ENCODE measurements at regions not wholly inside any gene's neighbourhood (a gene's known extent, or its start where the extent isn't known, plus 50 kb on each side); places are given as distances from the start of the nearest gene placed in this dataset.

DNA sequence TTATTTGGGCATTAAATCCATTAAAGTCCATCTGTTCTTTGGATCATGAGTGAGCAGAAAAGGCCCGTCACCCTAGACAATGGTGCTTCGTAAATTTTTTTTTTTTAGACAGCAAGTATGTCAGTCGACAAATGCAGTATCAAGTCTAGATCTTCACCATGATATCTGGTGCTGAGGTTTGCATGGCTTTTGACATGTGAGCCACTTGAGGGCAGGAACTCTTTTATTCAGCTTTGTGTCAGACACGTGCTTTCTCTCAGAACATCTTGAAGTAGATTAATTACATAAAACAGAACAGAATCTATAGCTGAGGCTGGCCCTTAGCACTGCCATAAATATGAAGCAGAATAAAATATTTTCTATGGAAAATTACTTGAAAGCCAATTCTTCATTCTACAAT is 62.9 kb upstream of the CARD18 start:
- Histone ChIP-seq H3K4me3 (ENCODE audit: control extremely low read depth in 1 of 5, extremely low read depth in 1 of 5, insufficient read depth in 1 of 5, low read depth in 2 of 5, low read length in 4 of 5) (no peak overlapping the region), H4K20me1 (ENCODE audit: control insufficient read depth, insufficient read depth, low read length, poor library complexity, severe bottlenecking) (no peaks in the 10 kb centered on the region), H3K4me2 (replicated peaks; ENCODE audit: low read depth, low read length, poor library complexity, severe bottlenecking) (no peak overlapping the region), H3K9me3 (ENCODE audit: control extremely low read depth in 1 of 3, control insufficient read depth in 2 of 3, insufficient read depth in 1 of 3, low read length in 2 of 3) (peaks cover 0 to 4% (median 0%) of the 10 kb centered on the region in 3 donors), H3K4me1 (ENCODE audit: control insufficient read depth in 2 of 2, insufficient read depth in 2 of 2, low read length in 2 of 2) (no peaks in the 10 kb centered on the region), H3K36me3 (replicated peaks in 1 of 2; ENCODE audit: control extremely low read depth in 1 of 2, control insufficient read depth in 1 of 2, extremely low read depth in 1 of 2, insufficient read depth in 2 of 2, low read length in 1 of 2) (no peaks in the 10 kb centered on the region), H3K27ac (ENCODE audit: low read length in 2 of 2) (no peak overlapping the region), H3K27me3 (replicated peaks in 1 of 4; ENCODE audit: control extremely low read depth in 1 of 4, control insufficient read depth in 3 of 4, insufficient read depth in 4 of 4, low read length in 3 of 4) (no peaks in the 10 kb centered on the region), H3K9ac (ENCODE audit: low read length) (no peak overlapping the region), H2AFZ (ENCODE audit: insufficient read depth, low read depth, low read length, poor library complexity, severe bottlenecking) (no peak overlapping the region), H3K79me2 (ENCODE audit: control insufficient read depth, insufficient read depth, low read length) (no peaks in the 10 kb centered on the region)
- Mint-ChIP-seq H3K4me1 (no peaks in the 10 kb centered on the region), H3K4me3 (no peak overlapping the region), H3K27me3 (no peaks in the 10 kb centered on the region), H3K27ac (no peak overlapping the region), H3K9me3 (ENCODE audit: insufficient read depth) (no peaks in the 10 kb centered on the region)
- ChIA-PET POLR2A (no interaction called here), CTCF (no interaction called here)
- intact Hi-C loops (cut with micrococcal nuclease): no loop called here
- DNase-seq (no peak), ATAC-seq (ENCODE audit: low read depth) (no peak)
- no CpG with 5 or more reads among the region's 4 CpGs for WGBS (ENCODE audit: insufficient coverage)
- no peak for TF ChIP-seq EZH2 (IDR thresholded peaks at IDR 0.05; ENCODE audit: borderline replicate concordance, insufficient read depth, low read depth, low read length, poor library complexity, severe bottlenecking)
- TF ChIP-seq, protein P1, sequence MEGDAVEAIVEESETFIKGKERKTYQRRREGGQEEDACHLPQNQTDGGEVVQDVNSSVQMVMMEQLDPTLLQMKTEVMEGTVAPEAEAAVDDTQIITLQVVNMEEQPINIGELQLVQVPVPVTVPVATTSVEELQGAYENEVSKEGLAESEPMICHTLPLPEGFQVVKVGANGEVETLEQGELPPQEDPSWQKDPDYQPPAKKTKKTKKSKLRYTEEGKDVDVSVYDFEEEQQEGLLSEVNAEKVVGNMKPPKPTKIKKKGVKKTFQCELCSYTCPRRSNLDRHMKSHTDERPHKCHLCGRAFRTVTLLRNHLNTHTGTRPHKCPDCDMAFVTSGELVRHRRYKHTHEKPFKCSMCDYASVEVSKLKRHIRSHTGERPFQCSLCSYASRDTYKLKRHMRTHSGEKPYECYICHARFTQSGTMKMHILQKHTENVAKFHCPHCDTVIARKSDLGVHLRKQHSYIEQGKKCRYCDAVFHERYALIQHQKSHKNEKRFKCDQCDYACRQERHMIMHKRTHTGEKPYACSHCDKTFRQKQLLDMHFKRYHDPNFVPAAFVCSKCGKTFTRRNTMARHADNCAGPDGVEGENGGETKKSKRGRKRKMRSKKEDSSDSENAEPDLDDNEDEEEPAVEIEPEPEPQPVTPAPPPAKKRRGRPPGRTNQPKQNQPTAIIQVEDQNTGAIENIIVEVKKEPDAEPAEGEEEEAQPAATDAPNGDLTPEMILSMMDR (IDR thresholded peaks at IDR 0.05): no peak

DNA sequence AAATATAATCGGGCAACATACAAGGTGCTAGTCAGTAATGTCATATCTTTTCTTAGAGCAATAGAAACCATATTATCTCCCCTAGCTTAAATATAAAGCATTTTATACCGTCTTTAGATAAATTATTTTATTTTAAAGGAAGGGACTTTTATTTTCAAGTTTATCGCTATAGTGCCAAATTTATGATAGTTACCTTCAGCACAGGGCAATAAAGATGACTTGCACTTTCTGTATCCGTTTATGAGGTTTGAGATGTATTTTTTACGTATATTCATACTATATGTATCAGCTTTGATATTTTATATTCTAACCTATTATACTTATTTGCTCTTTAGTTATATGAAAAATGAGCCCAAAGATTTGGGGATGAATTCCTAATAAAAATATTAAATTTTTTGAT is 61.6 kb upstream of the CARD18 start:
- no peak overlapping the region for H3K9ac ChIP-seq (ENCODE audit: low read length)

More for the DNA sequence above, 61.6 kb upstream of the CARD18 start:
- ChIA-PET CTCF (no interaction called here), POLR2A (no interaction called here)
- no CpG with 5 or more reads among the region's 5 CpGs for WGBS (ENCODE audit: insufficient coverage)
- H4K20me1 ChIP-seq (ENCODE audit: control insufficient read depth, insufficient read depth, low read length, poor library complexity, severe bottlenecking): no peaks in the 10 kb centered on the region
- peaks cover 0 to 4% (median 0%) of the 10 kb centered on the region in 3 donors for H3K9me3 ChIP-seq (ENCODE audit: control extremely low read depth in 1 of 3, control insufficient read depth in 2 of 3, insufficient read depth in 1 of 3, low read length in 2 of 3)
- Mint-ChIP-seq H3K27me3 (no peaks in the 10 kb centered on the region), H3K4me1 (no peaks in the 10 kb centered on the region), H3K4me3 (no peak overlapping the region), H3K27ac (no peak overlapping the region), H3K9me3 (ENCODE audit: insufficient read depth) (no peaks in the 10 kb centered on the region)
- no peaks in the 10 kb centered on the region for H3K4me1 ChIP-seq (ENCODE audit: control insufficient read depth in 2 of 2, insufficient read depth in 2 of 2, low read length in 2 of 2)
- H3K27me3 ChIP-seq (replicated peaks in 1 of 4; ENCODE audit: control extremely low read depth in 1 of 4, control insufficient read depth in 3 of 4, insufficient read depth in 4 of 4, low read length in 3 of 4): no peaks in the 10 kb centered on the region
- ATAC-seq (ENCODE audit: low read depth): no peak
- DNase-seq: no peak
- H3K4me3 ChIP-seq (ENCODE audit: control extremely low read depth in 1 of 5, extremely low read depth in 1 of 5, insufficient read depth in 1 of 5, low read depth in 2 of 5, low read length in 4 of 5): no peak overlapping the region
- intact Hi-C loops (cut with micrococcal nuclease): no loop called here
- no peaks in the 10 kb centered on the region for H3K36me3 ChIP-seq (replicated peaks in 1 of 2; ENCODE audit: control extremely low read depth in 1 of 2, control insufficient read depth in 1 of 2, extremely low read depth in 1 of 2, insufficient read depth in 2 of 2, low read length in 1 of 2)
- H3K4me2 ChIP-seq (replicated peaks; ENCODE audit: low read depth, low read length, poor library complexity, severe bottlenecking): no peak overlapping the region
- no peak overlapping the region for H3K27ac ChIP-seq (ENCODE audit: low read length in 2 of 2)
- H2AFZ ChIP-seq (ENCODE audit: insufficient read depth, low read depth, low read length, poor library complexity, severe bottlenecking): no peak overlapping the region
- TF ChIP-seq, protein P1 (IDR thresholded peaks at IDR 0.05): no peak
- TF ChIP-seq EZH2 (IDR thresholded peaks at IDR 0.05; ENCODE audit: borderline replicate concordance, insufficient read depth, low read depth, low read length, poor library complexity, severe bottlenecking): no peak
- no peaks in the 10 kb centered on the region for H3K79me2 ChIP-seq (ENCODE audit: control insufficient read depth, insufficient read depth, low read length)

Data from B cell (primary cell).